Small intestine (tissue), 7 donors: ENCODE measurements at regions not wholly inside any gene's neighbourhood (a gene's known extent, or its start where the extent isn't known, plus 50 kb on each side); places are given as distances from the start of the nearest gene placed in this dataset.

Experiments
- DNase-seq, 2 donors: peaks; one replicate each; pipeline versions ENCODE4 v3.0.0 to v3.0.0-alpha.2; 2013
- FAIRE-seq: peaks from 2 replicates; lab custom pipeline; 2012; peaks lifted over from hg19 to GRCh38; lab: Jason Lieb, UNC
- H3K27ac ChIP-seq, 3 donors: one replicate each; pipeline ENCODE4 v1.5.1; 2013; ENCODE audit warnings: low read length in 2 of 3, mild to moderate bottlenecking in 2 of 3, control low read depth in 1 of 3, inconsistent platforms in 1 of 3, low read depth in 1 of 3, moderate library complexity in 1 of 3
- H3K27me3 ChIP-seq, 3 donors: one replicate each; pipeline ENCODE4 v1.6.1; 2013; ENCODE audit warnings: low read length in 3 of 3, inconsistent platforms in 1 of 3; ENCODE audit not compliant: control insufficient read depth in 3 of 3, insufficient read depth in 3 of 3
- H3K36me3 ChIP-seq, 3 donors: one replicate each; pipeline ENCODE4 v1.6.1; 2013; ENCODE audit warnings: low read length in 3 of 3, inconsistent platforms in 1 of 3, low read depth in 1 of 3, mild to moderate bottlenecking in 1 of 3, moderate library complexity in 1 of 3; ENCODE audit not compliant: control insufficient read depth in 3 of 3, insufficient read depth in 2 of 3
- H3K4me1 ChIP-seq, 3 donors: one replicate each; pipeline ENCODE4 v1.6.1; 2013; ENCODE audit warnings: low read length in 2 of 3, inconsistent platforms in 1 of 3, low read depth in 1 of 3, mild to moderate bottlenecking in 1 of 3, moderate library complexity in 1 of 3; ENCODE audit not compliant: control insufficient read depth in 3 of 3, insufficient read depth in 2 of 3
- H3K4me3 ChIP-seq, 3 donors: one replicate each; pipeline ENCODE4 v1.5.1; 2013; ENCODE audit warnings: low read length in 3 of 3, control low read depth in 1 of 3, inconsistent platforms in 1 of 3, low read depth in 1 of 3, mild to moderate bottlenecking in 1 of 3, moderate library complexity in 1 of 3
- H3K9me3 ChIP-seq, 2 donors: one replicate each; pipeline ENCODE4 v1.6.1; 2013; ENCODE audit warnings: low read depth in 1 of 2, low read length in 1 of 2; ENCODE audit not compliant: control insufficient read depth in 2 of 2, insufficient read depth in 1 of 2
- WGBS, 3 donors: extraction: QIAGEN DNeasy Blood & Tissue Kit; methylation state at CpG; one replicate each; pipeline ENCODE4 v1.1.7; 2013; 5-methylcytosine and 5-hydroxymethylcytosine counted together
- donor health status: healthy with polysubstance abuse.
- donor health status: control.
- donor health status: control.
- donor health status: Bipolar disorder and iron deficiency.
- donor health status: healthy.

DNA sequence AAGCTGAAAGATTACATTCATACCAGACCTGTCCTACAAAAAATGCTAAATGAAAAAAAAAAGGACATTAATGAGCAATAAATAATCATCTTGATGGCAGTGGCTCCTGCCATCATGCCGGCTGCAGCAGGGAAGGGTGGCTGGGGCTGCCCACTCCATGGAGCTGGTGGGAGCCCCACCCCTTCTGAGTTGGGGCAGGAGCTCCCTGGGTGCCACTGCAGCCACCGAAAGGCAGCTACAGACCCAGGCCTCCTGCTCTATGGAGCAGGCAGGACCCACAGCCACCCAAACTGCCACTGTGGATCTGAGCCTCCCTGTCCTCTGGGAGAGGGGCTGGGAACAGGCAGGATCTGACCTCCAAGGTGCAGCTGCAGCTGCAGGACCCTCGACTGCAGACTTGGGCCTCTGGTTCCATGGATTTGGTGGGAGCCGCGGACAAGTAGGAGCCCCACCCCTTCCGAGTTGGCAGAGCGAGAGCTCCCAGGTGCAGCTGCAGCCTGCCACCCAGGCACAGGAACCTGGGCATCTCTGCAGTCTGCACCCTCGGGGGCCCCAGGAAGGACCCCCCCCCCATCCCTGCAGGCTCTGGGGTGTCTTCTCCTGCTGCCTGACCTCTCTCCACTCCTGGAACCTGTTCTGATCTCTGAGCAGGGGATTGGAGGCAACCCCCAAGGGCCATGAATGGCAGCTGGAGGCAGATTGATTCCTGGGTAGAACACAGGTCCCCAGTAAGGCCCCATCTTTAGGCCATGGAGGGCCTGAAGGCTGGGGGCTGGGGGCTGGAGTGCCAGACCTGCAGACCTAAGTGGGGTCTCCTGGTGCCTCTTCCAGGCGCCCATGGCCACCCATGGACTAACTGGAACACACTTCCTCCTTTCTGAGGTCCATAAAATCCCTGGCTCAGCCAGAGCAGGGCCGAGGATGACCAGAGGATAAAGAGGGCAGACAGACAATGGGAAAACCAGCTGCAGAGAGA, 70.4 kb upstream of the TTC14 start:
- peaks cover 2 to 7% of the 10 kb centered on the region in 2 donors for H3K9me3 ChIP-seq
- no peaks in the 10 kb centered on the region for H3K36me3 ChIP-seq
- H3K27me3 ChIP-seq: peaks cover 0 to 2% (median 0%) of the 10 kb centered on the region in 3 donors
- WGBS, 3 donors: 72 to 78% (median 73%) methylated on average over 10 of the region's 10 CpGs
- H3K27ac ChIP-seq: no peak overlapping the region
- DNase-seq: no peak
- H3K4me3 ChIP-seq: no peak overlapping the region
- no peaks in the 10 kb centered on the region for H3K4me1 ChIP-seq
- FAIRE-seq: no peak

DNA sequence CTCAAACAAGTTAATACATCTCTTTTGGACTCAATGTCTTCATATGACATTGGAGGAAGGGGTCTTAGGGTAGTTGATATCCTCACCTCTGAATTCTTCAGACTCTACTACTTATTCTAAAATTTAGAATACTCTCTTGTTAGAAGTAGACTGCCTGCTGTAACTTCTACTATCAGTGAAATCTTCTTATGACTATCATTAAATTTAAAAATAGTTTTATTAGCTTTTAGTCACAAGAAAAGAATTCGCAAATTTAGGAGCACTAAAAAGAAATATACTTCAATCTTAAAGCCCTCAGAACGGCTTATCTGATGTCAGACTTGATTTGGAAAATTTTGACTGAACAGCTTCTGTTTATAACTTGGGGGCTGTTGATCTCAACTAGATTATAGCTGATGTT, 67.1 kb upstream of the TTC14 start:
- Histone ChIP-seq H3K4me3 (no peak overlapping the region), H3K27ac (no peak overlapping the region), H3K9me3 (peaks cover under 1 to 5% of the 10 kb centered on the region in 2 donors), H3K4me1 (no peaks in the 10 kb centered on the region), H3K36me3 (no peaks in the 10 kb centered on the region), H3K27me3 (peaks cover 0 to 2% (median 0%) of the 10 kb centered on the region in 3 donors)
- FAIRE-seq: no peak
- DNase-seq: no peak
- 70 to 87% (median 77%) methylated on average over 2 of the region's 2 CpGs for WGBS, 3 donors

GRCh38 chr3:180538493-180538892, 63.5 kb upstream of the TTC14 start:
- H3K27me3 ChIP-seq: no peaks in the 10 kb centered on the region
- H3K9me3 ChIP-seq: no peaks in the 10 kb centered on the region
- FAIRE-seq (no peak), DNase-seq (no peak)
- no peaks in the 10 kb centered on the region for H3K36me3 ChIP-seq
- H3K27ac ChIP-seq: no peak overlapping the region
- no peak overlapping the region for H3K4me3 ChIP-seq
- no peaks in the 10 kb centered on the region for H3K4me1 ChIP-seq

- no peaks in the 10 kb centered on the region for H3K36me3 ChIP-seq
- no peak for DNase-seq
- H3K9me3 ChIP-seq: no peaks in the 10 kb centered on the region
- whole genome bisulfite sequencing, 3 donors: 58 to 83% (median 68%) methylated on average over 2 of the region's 2 CpGs
- FAIRE-seq: no peak
- H3K27me3 ChIP-seq: no peaks in the 10 kb centered on the region
- no peak overlapping the region for H3K4me3 ChIP-seq
- no peak overlapping the region for H3K27ac ChIP-seq
- H3K4me1 ChIP-seq: no peaks in the 10 kb centered on the region
Measured at GRCh38 chr3:180543877-180544276, 58.1 kb upstream of the TTC14 start.

- no peaks in the 10 kb centered on the region for H3K4me1 ChIP-seq
- H3K27me3 ChIP-seq: no peaks in the 10 kb centered on the region
- H3K36me3 ChIP-seq: no peaks in the 10 kb centered on the region
- H3K9me3 ChIP-seq: no peaks in the 10 kb centered on the region
- 82 to 86% (median 84%) methylated on average over 1 of the region's 1 CpG for WGBS, 3 donors
- no peak overlapping the region for H3K4me3 ChIP-seq
- no peak overlapping the region for H3K27ac ChIP-seq
- DNase-seq (no peak), FAIRE-seq (no peak)
Measured at GRCh38 chr3:180546863-180547262, 55.1 kb upstream of the TTC14 start.

DNA sequence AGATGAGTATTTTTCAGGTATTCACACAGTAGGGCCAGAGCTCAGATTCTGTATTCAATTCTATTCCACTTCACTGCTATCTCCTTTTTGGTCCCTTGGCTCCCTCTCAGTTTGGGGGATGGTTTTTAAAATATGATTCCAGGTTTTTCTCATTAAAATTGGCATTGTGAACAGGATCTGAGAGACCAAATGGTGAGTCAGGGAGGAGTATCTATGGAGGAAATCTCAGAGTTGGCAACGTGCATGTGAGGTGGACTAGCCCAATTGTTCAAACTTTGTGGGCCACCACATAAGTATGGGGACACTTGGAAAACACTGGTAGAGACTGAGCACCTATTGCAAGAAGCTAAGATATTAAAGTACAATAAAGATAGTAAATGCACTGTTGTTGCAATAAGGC, 53.9 kb upstream of the TTC14 start:
- FAIRE-seq: no peak
- WGBS, 3 donors: 23 to 54% (median 33%) methylated on average over 1 of the region's 1 CpG

More for the DNA sequence above, 53.9 kb upstream of the TTC14 start:
- H3K36me3 ChIP-seq: no peaks in the 10 kb centered on the region
- no peak overlapping the region for H3K27ac ChIP-seq
- no peak overlapping the region for H3K4me3 ChIP-seq
- no peaks in the 10 kb centered on the region for H3K9me3 ChIP-seq
- H3K4me1 ChIP-seq: no peaks in the 10 kb centered on the region
- no peak for DNase-seq
- no peaks in the 10 kb centered on the region for H3K27me3 ChIP-seq
